KMS-11 (cell line): ENCODE measurements at regions not wholly inside any gene's neighbourhood (a gene's known extent, or its start where the extent isn't known, plus 50 kb on each side); places are given as distances from the start of the nearest gene placed in this dataset.
A peak's percentile ranks its signal among the peaks of the same experiment; 100 is the strongest.

ENCODE experiments used
- H2AFZ ChIP-seq: fragments of 200-600 bp; sonication (generic); 2 replicates; pipeline ENCODE4 v1.6.1; 2016; ENCODE audit warnings: antibody characterized with exemption, mixed run types, low read depth
- H3K27ac ChIP-seq: fragments of 200-600 bp; sonication (generic); 2 replicates; pipeline ENCODE4 v1.6.1; 2016; ENCODE audit warnings: mild to moderate bottlenecking, mixed run types
- H3K27me3 ChIP-seq: fragments of 200-600 bp; sonication (generic); 2 replicates; pipeline ENCODE4 v1.6.1; 2017; ENCODE audit warnings: mild to moderate bottlenecking, low read depth, mixed run types, moderate library complexity; ENCODE audit not compliant: insufficient read depth
- H3K36me3 ChIP-seq: fragments of 200-600 bp; sonication (generic); 2 replicates; pipeline ENCODE4 v1.6.1; 2017; ENCODE audit warnings: mild to moderate bottlenecking, mixed run types; ENCODE audit not compliant: insufficient read depth
- H3K4me1 ChIP-seq: fragments of 200-600 bp; sonication (generic); 2 replicates; pipeline ENCODE4 v1.6.1; 2016; ENCODE audit warnings: mild to moderate bottlenecking, low read depth, mixed run types; ENCODE audit not compliant: poor library complexity, severe bottlenecking
- H3K4me2 ChIP-seq: fragments of 200-600 bp; sonication (generic); 2 replicates; pipeline ENCODE4 v1.7.0; 2016; ENCODE audit warnings: mild to moderate bottlenecking, mixed run types
- H3K4me3 ChIP-seq: fragments of 200-600 bp; sonication (generic); IDR thresholded peaks from 2 replicates; pipeline ENCODE4 v1.6.1; 2017; ENCODE audit warnings: low read depth, low read length, mixed read lengths; ENCODE audit not compliant: insufficient read depth
- H3K79me2 ChIP-seq: fragments of 200-600 bp; sonication (generic); 2 replicates; pipeline ENCODE4 v1.6.1; 2016; ENCODE audit warnings: low read depth, mixed run types; ENCODE audit not compliant: insufficient read depth
- H3K9ac ChIP-seq: fragments of 200-600 bp; sonication (generic); 2 replicates; pipeline ENCODE4 v1.6.1; 2016; ENCODE audit warnings: mild to moderate bottlenecking, mixed run types
- H4K20me1 ChIP-seq: fragments of 200-600 bp; sonication (generic); 2 replicates; pipeline ENCODE4 v1.6.1; 2016; ENCODE audit warnings: mild to moderate bottlenecking, mixed run types; ENCODE audit not compliant: insufficient read depth
- TF ChIP-seq, protein P1 (sequence below): fragments of 200-600 bp; sonication (generic); conservative IDR thresholded peaks from 2 replicates; pipeline ENCODE4 v1.6.1; 2017; ENCODE audit warnings: low read depth, mild to moderate bottlenecking, antibody characterized with exemption, low read length, moderate library complexity, mixed read lengths

DNA sequence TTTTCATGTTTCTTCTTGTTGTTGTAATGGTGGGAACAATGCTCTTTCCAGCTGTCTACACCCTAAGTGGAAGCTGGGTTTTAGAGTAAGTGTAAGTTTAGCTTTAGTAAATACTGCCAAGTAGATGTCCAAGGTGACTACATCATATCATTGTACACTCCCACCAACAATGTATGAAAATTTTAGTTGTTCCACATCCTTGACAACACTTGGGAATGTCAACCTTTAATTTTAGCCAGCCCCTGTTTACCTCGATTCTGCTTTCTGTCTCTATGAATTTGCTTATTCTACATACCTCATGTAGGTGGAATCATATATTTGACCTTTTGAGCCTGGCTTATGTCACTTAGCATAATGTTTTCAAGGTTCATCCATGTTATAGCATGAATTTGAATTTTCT lies 93.0 kb downstream of the MTPAP start:
- Histone ChIP-seq H3K27me3 (no peaks in the 10 kb centered on the region), H2AFZ (no peak overlapping the region), H4K20me1 (no peaks in the 10 kb centered on the region), H3K9ac (no peak overlapping the region), H3K4me3 (no peak overlapping the region), H3K79me2 (no peaks in the 10 kb centered on the region), H3K27ac (no peak overlapping the region), H3K4me2 (no peak overlapping the region), H3K36me3 (no peaks in the 10 kb centered on the region), H3K4me1 (no peaks in the 10 kb centered on the region)
- TF ChIP-seq, protein P1, sequence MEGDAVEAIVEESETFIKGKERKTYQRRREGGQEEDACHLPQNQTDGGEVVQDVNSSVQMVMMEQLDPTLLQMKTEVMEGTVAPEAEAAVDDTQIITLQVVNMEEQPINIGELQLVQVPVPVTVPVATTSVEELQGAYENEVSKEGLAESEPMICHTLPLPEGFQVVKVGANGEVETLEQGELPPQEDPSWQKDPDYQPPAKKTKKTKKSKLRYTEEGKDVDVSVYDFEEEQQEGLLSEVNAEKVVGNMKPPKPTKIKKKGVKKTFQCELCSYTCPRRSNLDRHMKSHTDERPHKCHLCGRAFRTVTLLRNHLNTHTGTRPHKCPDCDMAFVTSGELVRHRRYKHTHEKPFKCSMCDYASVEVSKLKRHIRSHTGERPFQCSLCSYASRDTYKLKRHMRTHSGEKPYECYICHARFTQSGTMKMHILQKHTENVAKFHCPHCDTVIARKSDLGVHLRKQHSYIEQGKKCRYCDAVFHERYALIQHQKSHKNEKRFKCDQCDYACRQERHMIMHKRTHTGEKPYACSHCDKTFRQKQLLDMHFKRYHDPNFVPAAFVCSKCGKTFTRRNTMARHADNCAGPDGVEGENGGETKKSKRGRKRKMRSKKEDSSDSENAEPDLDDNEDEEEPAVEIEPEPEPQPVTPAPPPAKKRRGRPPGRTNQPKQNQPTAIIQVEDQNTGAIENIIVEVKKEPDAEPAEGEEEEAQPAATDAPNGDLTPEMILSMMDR = no peak

DNA sequence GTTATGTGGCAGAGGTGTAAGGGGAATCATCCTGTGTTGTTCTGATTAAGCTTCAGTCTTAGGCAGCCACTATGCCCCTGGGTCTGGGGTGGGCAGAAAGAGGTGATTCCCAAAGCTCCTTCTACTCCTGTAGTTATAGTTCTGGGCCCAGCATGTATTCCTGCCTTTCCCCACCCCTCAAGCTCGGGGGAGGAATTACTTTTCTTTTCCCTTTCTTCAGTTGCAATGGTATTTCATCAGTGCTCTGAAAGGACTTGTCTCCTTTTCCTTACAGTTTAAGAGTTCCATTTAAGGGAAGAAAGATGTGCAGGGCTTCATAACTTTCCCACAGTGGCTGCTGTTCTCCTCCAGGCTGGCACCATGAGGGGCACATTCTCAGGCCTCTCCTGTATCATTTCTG lies 94.2 kb downstream of the MTPAP start:
- Histone ChIP-seq H3K79me2 (no peaks in the 10 kb centered on the region), H3K4me1 (no peaks in the 10 kb centered on the region), H3K4me3 (no peak overlapping the region), H3K36me3 (no peaks in the 10 kb centered on the region), H3K4me2 (no peak overlapping the region), H3K27ac (no peak overlapping the region), H2AFZ (no peak overlapping the region), H3K9ac (no peak overlapping the region), H4K20me1 (no peaks in the 10 kb centered on the region), H3K27me3 (no peaks in the 10 kb centered on the region)
- TF ChIP-seq, protein P1 = no peak

DNA sequence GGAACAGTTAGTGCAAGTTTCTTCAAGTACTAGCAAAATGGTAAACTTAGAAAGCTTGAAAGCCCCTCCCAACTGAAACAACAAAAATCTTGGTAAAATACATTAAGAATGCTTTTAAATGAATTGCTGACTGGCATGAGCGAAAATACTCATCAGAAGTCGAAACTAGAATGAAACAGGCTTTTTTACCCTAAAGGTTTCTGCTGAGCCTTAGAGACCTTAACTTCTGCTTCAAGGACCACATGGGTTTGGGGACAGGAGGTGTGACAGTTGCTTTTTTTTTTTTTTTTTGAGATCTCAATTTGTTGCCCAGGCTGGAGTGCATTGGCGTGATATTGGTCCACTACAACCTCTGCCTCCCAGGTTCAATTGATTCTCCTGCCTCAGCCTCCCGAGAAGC lies 100.3 kb downstream of the MTPAP start:
- Histone ChIP-seq H3K36me3 (no peaks in the 10 kb centered on the region), H2AFZ (peak overlapping the region; percentile 38; the same call in 1 of the 2 replicates), H3K9ac (no peak overlapping the region; the same call in 1 of the 2 replicates), H3K79me2 (no peaks in the 10 kb centered on the region), H3K4me2 (peak overlapping the region; percentile 43), H3K27me3 (no peaks in the 10 kb centered on the region), H3K4me1 (peaks cover 20% of the 10 kb centered on the region), H4K20me1 (no peaks in the 10 kb centered on the region), H3K4me3 (no peak overlapping the region), H3K27ac (peak overlapping the region; percentile 44; the same call in 1 of the 2 replicates)
- TF ChIP-seq, protein P1 = no peak

GRCh38 chr10:30247704-30248103 lies 101.4 kb downstream of the MTPAP start:
- H3K36me3 ChIP-seq = no peaks in the 10 kb centered on the region
- no peak overlapping the region; the same call in 1 of the 2 replicates for H3K4me2 ChIP-seq
- H3K4me3 ChIP-seq = no peak overlapping the region
- H3K27me3 ChIP-seq = no peaks in the 10 kb centered on the region
- no peak overlapping the region for H3K9ac ChIP-seq
- no peak overlapping the region for H2AFZ ChIP-seq
- H3K4me1 ChIP-seq = peaks cover 20% of the 10 kb centered on the region
- no peak overlapping the region; the same call in 1 of the 2 replicates for H3K27ac ChIP-seq
- no peaks in the 10 kb centered on the region for H3K79me2 ChIP-seq
- TF ChIP-seq, protein P1 = no peak
- no peaks in the 10 kb centered on the region for H4K20me1 ChIP-seq
